Islet precursor cell (in vitro differentiated cells): ENCODE measurements at regions not wholly inside any gene's neighbourhood (a gene's known extent, or its start where the extent isn't known, plus 50 kb on each side); places are given as distances from the start of the nearest gene placed in this dataset.
"Not testable (repeated sequence)": the region's sequence is repeated elsewhere in the genome, so short reads cannot be mapped to it uniquely, and the experiment has no call there.

Experiments
- DNase-seq: peaks from one replicate; pipeline ENCODE4 v3.0.0-alpha.2; 2018

GRCh38 chr5:176018598-176018997 lies 50.5 kb upstream of the THOC3 start:
- DNase-seq, result not testable (repeated sequence)

DNA sequence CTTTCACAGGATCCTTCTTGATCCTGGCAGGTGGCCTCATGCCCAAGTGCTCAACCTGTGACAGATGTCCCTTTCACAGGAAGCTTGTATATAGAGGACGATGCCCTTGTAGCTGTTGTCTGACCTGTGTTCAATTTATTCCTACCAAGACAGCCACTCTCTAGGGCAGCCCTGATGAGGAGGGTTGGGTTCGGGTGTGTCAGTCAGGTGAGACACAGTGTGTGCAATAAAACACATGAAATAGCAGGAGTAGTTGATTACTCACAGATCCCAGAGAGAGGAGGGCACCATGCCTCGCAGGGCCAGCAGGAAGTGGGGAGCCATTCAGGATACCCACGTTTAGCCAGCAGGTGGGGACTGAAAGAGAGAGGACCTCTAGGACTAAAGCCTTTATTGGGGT lies 52.7 kb upstream of the THOC3 start:
- DNase-seq, result not testable (repeated sequence)

DNA sequence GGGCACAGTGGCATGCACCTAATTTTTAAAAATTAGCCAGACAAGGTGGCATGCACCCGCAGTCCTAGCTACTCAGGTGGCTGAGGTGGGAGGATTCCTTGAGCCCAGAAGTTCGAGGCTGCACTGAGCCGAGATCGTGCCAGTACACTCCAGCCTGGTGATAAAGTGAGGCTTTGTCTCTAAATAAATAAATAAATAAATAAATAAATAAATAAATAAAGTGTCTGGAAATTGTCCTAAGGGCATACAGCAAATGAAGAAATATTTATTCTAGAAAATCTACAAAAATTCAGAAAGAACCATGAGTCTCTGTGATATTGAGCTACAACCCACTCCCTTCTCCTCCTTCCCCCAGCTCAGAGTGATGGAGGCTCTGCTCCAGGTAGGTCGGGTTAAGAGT lies 55.4 kb upstream of the THOC3 start:
- DNase-seq, result not testable (repeated sequence)

DNA sequence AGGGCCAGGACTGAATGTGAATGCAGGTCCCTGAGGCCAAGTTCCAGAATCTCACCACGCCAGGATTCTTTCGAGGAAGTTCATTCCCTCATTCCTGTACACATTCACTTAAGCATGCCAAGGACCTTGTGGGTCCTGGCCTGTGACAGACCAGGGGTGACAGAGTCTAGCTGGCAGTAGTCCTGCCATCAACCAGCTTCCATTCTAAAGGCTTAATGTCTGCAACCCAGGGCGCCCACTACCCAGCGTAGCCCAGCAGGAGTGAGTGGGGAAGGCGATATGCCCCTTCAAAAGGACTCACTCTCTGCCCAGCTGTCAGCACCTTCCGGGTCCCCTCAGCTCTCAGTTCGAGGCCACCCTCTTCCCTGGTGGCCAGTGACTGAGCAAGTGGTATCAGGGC lies 61.3 kb upstream of the THOC3 start:
- DNase-seq, result not testable (repeated sequence)

GRCh38 chr5:176030361-176031117 lies 62.4 kb upstream of the THOC3 start:
- not testable (repeated sequence) for DNase-seq

DNA sequence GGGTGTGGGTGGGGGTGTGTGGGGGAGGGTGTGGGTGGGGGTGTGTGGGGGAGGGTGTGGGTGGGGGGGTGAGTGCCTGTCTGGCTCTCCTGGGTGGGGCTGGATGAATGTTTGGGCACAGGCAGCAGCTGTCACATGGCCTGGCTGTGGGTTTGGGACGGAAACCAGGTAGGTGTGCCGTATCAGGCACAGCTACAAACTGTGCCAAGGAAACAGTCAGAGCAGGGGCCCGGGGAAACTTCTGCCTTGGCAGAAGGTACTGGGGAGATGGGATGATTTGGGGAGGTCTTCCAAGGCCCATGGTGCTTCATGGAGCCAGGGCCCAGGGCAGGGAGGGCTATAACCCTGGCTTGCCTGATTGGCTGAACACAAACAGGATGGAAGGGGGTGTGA lies 63.0 kb upstream of the THOC3 start:
- DNase-seq, result not testable (repeated sequence)

DNA sequence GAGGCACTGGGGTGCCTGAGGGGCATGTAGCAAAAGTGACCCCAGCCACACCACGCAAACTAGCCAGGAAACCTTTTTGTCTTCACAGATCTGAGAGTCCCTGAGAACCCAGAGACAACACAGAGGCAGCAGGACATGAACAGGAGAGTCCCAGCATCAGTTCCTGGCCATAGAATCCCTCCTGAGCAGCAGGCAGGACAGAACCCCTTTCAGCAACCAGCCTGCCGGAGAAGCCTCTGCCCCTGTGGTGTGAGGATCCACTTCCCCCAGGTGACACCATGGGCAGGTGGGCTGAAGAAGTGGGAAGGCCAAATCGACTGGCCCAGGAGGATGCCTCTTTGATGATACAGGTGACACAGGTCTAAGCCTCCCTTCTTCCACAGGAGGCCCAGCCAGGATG lies 65.1 kb upstream of the THOC3 start:
- not testable (repeated sequence) for DNase-seq

DNA sequence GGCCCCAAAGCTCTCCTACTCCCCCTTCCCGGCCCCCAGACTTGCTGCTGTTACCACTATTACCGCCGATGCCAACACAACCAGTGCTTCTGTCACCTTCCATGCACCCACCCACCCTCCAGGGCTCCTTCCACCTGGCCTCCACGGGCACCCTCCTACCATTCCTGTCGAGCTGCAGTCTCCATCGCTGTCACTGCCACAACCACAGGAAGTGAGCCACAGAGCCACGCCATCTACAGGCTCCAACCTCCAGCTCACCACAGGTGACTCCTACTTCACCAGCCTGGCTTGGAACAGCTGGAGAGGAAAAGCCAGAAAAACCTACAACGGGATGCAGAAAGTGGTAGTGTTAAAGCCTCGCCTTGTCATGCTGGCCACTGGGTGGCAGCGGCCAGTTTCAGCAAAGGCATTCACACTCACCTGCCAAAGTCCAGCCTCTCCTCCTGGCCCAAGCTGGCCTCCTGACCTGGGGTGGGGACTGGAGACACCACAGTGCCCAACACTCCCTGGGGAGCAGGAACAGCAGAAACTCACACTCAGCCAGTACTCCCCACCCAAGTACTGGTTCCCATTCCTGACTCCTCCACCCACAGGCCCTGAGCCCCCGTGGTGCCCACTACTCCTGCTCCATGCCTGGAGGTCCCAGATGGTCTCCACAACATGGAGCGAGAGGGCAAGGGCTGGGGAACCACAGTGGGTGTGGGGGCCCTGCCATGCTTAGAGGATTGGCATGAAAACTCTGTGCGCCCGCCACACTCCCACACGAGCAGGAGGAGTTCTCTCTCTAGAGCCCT lies 66.5 kb upstream of the THOC3 start:
- DNase-seq, result not testable (repeated sequence)

- not testable (repeated sequence) for DNase-seq
Observed at GRCh38 chr5:176035201-176035530, 67.1 kb upstream of the THOC3 start.

- DNase-seq, result not testable (repeated sequence)
Observed at GRCh38 chr5:176035816-176036308, 67.7 kb upstream of the THOC3 start.

DNA sequence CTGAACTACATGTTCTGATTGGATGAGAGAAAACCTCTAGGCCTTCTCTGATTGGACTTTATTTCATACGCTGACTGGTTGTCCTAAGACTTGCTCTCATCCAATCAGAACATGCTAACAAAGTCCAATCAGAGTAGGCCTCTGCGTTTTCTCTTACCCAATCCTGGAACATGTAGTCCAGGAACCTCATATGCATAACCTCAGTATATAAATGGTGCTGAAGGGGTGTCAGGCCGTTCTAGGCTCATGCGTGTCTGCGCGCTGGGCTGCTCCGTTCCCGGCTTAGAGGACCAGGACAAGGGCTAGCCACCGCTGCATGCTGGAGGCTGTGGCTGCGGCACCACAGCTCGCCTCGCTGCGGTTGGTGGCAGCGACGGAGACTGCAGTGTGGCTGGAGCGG lies 68.3 kb upstream of the THOC3 start:
- not testable (repeated sequence) for DNase-seq

DNA sequence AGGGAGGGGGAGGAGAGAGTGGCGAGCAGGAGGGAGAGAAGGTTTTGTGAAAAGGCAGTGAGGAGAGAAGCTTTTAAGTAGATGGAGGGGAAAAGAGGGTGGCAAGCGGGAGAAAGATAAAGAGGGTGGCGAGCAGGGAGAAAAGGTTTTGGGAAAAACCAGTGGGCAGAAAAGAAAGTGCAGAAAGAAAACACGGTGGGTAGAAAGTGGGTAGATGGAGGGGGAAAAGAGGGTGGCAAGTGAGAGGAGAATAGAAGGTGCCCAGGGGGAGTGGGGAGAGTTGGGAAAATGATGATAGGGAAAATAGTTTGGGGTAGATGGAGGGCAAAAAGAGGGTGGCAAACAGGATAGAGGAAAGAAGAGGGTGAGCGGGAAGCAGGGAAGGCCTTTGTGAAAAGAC lies 69.1 kb upstream of the THOC3 start:
- not testable (repeated sequence) for DNase-seq

- peak; percentile 46 for DNase-seq
Observed at GRCh38 chr5:176040105-176040801, 72.1 kb upstream of the THOC3 start.

DNA sequence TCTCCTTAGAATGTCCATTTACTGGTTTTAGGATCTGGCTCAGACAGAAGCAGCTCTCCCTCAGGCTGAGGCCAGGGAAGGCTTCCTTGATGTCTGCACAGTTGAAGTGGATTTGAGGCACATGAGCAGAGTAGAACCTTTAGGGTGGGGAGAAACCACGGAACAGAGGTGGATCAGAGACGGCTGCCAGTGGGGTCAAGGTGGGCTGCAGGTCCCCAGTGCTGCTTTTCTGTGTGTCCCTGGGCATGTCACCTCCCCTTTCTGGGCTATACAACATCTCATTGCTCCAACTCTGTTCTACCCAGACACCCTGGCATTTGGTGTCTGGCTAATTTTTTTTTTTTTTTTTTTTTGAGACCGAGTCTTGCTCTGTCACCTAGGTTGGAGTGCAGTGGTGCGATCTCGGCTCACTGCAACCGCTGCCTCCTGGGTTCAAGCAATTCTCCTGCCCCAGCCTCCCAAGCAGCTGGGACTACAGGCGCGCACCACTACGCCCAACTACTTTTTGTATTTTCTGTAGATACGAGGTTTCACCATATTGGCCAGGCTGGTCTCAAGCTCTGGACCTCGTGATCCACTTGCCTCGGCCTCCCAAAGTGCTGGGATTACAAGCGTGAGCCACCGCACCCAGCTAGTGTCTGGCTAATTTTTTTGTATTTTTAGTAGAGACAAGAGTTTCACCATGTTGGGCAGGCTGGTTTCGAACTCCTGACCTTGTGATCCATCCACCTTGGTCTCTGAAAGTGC lies 73.3 kb upstream of the THOC3 start:
- peak; percentile 16 for DNase-seq

DNA sequence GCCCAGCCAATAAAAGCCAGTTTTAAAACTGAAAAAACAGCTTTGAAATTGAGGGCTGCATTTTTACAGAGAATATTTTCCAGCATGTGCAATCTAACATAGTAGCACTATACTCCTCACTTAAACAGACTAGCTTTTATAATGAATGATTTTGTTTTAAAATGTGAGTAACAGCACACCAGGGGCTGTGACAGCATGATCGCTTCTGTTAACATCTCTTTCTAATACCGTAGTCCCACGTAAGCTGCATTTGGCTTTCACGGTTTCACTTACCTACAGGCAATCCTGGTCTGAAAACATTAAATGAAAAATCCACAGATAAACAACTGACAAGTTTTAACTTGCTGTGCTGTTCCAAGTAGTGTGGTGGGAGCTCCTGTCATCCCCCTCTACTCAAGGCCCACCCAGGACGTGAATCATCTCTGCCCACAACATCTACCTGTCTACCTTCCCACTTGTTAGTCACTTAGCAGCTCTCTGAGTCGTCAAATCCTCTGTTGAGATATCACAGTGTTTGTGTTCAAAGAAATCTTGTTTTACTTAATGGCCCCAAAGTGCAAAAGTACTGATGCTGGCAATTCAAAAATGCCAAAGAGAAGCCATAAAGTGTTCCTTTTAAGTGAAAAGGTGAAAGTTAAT lies 74.0 kb upstream of the THOC3 start:
- DNase-seq, result peak; percentile 26

GRCh38 chr5:176043252-176043829 lies 75.2 kb upstream of the THOC3 start:
- peak; percentile 35 for DNase-seq

DNA sequence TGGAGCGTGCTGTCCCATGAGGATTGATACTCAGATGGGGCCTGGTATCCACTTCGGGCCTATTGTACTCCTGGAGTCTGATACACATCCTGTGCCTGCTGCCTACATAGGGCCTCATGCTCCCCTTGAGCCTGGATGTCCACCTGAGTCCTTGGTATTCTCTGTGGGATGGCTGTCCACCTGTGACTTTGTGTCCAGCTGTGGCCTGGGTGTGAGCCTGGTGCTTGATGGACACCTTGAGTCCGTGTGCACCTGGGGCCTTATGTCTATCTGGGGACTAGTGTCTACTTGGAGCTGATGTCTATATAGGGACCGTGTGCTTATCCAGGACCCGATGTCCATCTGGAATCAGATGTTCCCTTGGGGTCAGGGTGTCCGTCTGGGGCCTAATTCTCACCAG lies 75.9 kb upstream of the THOC3 start:
- not testable (repeated sequence) for DNase-seq

GRCh38 chr5:176044431-176044830 lies 76.3 kb upstream of the THOC3 start:
- peak; percentile 17 for DNase-seq

- peak; percentile 41 for DNase-seq
Observed at GRCh38 chr5:176045442-176045841, 77.3 kb upstream of the THOC3 start.

GRCh38 chr5:176048671-176049070 lies 80.6 kb upstream of the THOC3 start:
- peak; percentile 20 for DNase-seq

DNA sequence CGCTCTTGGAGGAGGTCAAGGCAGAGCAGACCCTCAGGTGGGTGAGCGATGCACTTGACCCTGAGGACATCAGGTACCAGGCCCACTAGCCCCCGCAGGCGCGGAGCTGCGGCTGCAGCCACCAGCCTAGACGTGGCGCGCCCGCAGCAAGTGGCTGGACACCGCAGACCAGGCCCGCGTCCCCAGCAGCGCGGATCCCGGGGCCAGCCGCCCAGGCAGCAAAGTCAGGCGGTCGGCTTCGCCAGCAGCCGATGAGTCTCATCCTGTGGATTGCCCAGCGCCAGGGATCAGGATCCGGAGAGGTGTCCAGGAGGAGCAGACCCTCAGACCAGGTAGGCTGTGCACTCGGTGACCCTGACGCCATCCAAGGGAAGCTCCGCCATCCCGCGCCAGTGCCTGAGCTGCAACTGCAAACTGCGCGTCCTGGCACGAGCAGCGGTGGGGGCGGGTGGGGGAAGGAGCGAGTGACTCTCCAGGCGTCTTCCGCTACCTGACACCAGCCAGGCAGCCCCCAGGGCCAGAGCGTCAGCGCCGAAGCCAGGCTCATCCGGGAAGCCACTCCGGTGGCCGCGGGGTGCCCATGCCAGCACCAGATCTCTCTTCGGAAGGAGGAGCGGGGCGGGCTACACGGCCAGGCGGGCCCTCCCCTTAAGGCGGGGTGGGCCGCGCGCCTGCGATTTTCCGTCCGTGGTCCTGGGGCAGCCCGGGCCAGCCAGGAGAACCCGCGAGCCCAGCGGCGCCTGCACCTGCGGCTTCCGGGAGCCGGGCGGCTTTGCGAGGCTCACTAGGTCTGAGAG lies 92.6 kb upstream of the THOC3 start:
- not testable (repeated sequence) for DNase-seq
